Activated CD4-positive, alpha-beta T cell treated with anti-CD3 and anti-CD28 coated beads, Interleukin-2, amount 50 U/mL, for 1 hour (primary cell): ENCODE measurements at regions not wholly inside any gene's neighbourhood (a gene's known extent, or its start where the extent isn't known, plus 50 kb on each side); places are given as distances from the start of the nearest gene placed in this dataset.
"Not testable (repeated sequence)": the region's sequence is repeated elsewhere in the genome, so short reads cannot be mapped to it uniquely, and the experiment has no call there.

ENCODE experiments used
- DNase-seq: peaks from one replicate; pipeline ENCODE4 v3.0.0-alpha.2; 2020

GRCh38 chr2:5203134-5203755 is 488.9 kb upstream of the SOX11 start:
- no peak for DNase-seq

GRCh38 chr2:5206742-5207141 is 485.4 kb upstream of the SOX11 start:
- DNase-seq: not testable (repeated sequence)

GRCh38 chr2:5215989-5216607 is 476.1 kb upstream of the SOX11 start:
- no peak for DNase-seq

- no peak for DNase-seq
Measured at GRCh38 chr2:5227062-5227699, 465.0 kb upstream of the SOX11 start.

GRCh38 chr2:5229574-5229973 is 462.6 kb upstream of the SOX11 start:
- DNase-seq: no peak

- no peak for DNase-seq
Measured at GRCh38 chr2:5230444-5230843, 461.7 kb upstream of the SOX11 start.

GRCh38 chr2:5230855-5231254 is 461.3 kb upstream of the SOX11 start:
- no peak for DNase-seq

GRCh38 chr2:5231287-5231686 is 460.9 kb upstream of the SOX11 start:
- DNase-seq: no peak

GRCh38 chr2:5234563-5234962 is 457.6 kb upstream of the SOX11 start:
- no peak for DNase-seq

GRCh38 chr2:5235701-5236100 is 456.5 kb upstream of the SOX11 start:
- no peak for DNase-seq

- DNase-seq: no peak
Measured at GRCh38 chr2:5236249-5236648, 455.9 kb upstream of the SOX11 start.

- DNase-seq: no peak
Measured at GRCh38 chr2:5242751-5243150, 449.4 kb upstream of the SOX11 start.

GRCh38 chr2:5250482-5250881 is 441.7 kb upstream of the SOX11 start:
- DNase-seq: no peak

GRCh38 chr2:5253263-5253662 is 438.9 kb upstream of the SOX11 start:
- no peak for DNase-seq

GRCh38 chr2:5254791-5255332 is 437.3 kb upstream of the SOX11 start:
- no peak for DNase-seq

GRCh38 chr2:5263291-5263690 is 428.9 kb upstream of the SOX11 start:
- DNase-seq: no peak

GRCh38 chr2:5264361-5264760 is 427.8 kb upstream of the SOX11 start:
- DNase-seq: no peak

- no peak for DNase-seq
Measured at GRCh38 chr2:5285061-5285460, 407.1 kb upstream of the SOX11 start.

- DNase-seq: no peak
Measured at GRCh38 chr2:5285872-5286769, 406.1 kb upstream of the SOX11 start.

- DNase-seq: no peak
Measured at GRCh38 chr2:5287558-5288334, 404.4 kb upstream of the SOX11 start.

- no peak for DNase-seq
Measured at GRCh38 chr2:5290900-5291546, 401.2 kb upstream of the SOX11 start.

- no peak for DNase-seq
Measured at GRCh38 chr2:5304640-5305039, 387.5 kb upstream of the SOX11 start.
